CD4-positive, alpha-beta T cell treated with Interleukin-2 at 100 ng/mL for 4 hours (primary cell): ENCODE measurements at regions not wholly inside any gene's neighbourhood (a gene's known extent, or its start where the extent isn't known, plus 50 kb on each side); places are given as distances from the start of the nearest gene placed in this dataset.

Experiments used
- DNase-seq: peaks from one replicate; pipeline ENCODE4 v3.0.0-alpha.2; 2020; ENCODE audit warnings: low spot score

GRCh38 chr10:108421266-108421665, 1256.8 kb upstream of the SORCS1 start:
- DNase-seq: no peak

GRCh38 chr10:108413954-108414353, 1249.4 kb upstream of the SORCS1 start:
- no peak for DNase-seq

GRCh38 chr10:108412323-108412722, 1247.8 kb upstream of the SORCS1 start:
- no peak for DNase-seq

- DNase-seq: no peak
Measured at GRCh38 chr10:108411894-108412293, 1247.4 kb upstream of the SORCS1 start.

- no peak for DNase-seq
Measured at GRCh38 chr10:108411206-108411605, 1246.7 kb upstream of the SORCS1 start.

- no peak for DNase-seq
Measured at GRCh38 chr10:108410236-108410635, 1245.7 kb upstream of the SORCS1 start.

- DNase-seq: no peak
Measured at GRCh38 chr10:108409306-108409705, 1244.8 kb upstream of the SORCS1 start.

GRCh38 chr10:108404155-108404554, 1239.6 kb upstream of the SORCS1 start:
- DNase-seq: no peak

GRCh38 chr10:108399465-108399864, 1235.0 kb upstream of the SORCS1 start:
- DNase-seq: no peak

GRCh38 chr10:108393089-108393488, 1228.6 kb upstream of the SORCS1 start:
- no peak for DNase-seq

GRCh38 chr10:108392286-108392685, 1227.8 kb upstream of the SORCS1 start:
- DNase-seq: no peak

- DNase-seq: no peak
Measured at GRCh38 chr10:108388706-108389105, 1224.2 kb upstream of the SORCS1 start.

- no peak for DNase-seq
Measured at GRCh38 chr10:108385963-108386362, 1221.5 kb upstream of the SORCS1 start.

GRCh38 chr10:108384378-108384777, 1219.9 kb upstream of the SORCS1 start:
- DNase-seq: no peak

GRCh38 chr10:108378779-108379178, 1214.3 kb upstream of the SORCS1 start:
- no peak for DNase-seq

GRCh38 chr10:108375691-108376090, 1211.2 kb upstream of the SORCS1 start:
- no peak for DNase-seq

GRCh38 chr10:108374991-108375390, 1210.5 kb upstream of the SORCS1 start:
- no peak for DNase-seq

- DNase-seq: no peak
Measured at GRCh38 chr10:108365541-108365940, 1201.0 kb upstream of the SORCS1 start.

GRCh38 chr10:108363576-108363975, 1199.1 kb upstream of the SORCS1 start:
- no peak for DNase-seq

GRCh38 chr10:108362961-108363360, 1198.5 kb upstream of the SORCS1 start:
- DNase-seq: no peak

- DNase-seq: no peak
Measured at GRCh38 chr10:108362296-108362695, 1197.8 kb upstream of the SORCS1 start.

GRCh38 chr10:108360187-108360586, 1195.7 kb upstream of the SORCS1 start:
- DNase-seq: no peak

GRCh38 chr10:108358912-108359311, 1194.4 kb upstream of the SORCS1 start:
- DNase-seq: no peak

GRCh38 chr10:108352771-108353170, 1188.3 kb upstream of the SORCS1 start:
- DNase-seq: no peak

GRCh38 chr10:108348215-108348614, 1183.7 kb upstream of the SORCS1 start:
- DNase-seq: no peak
